Neuron (in vitro differentiated cells): ENCODE measurements at regions not wholly inside any gene's neighbourhood (a gene's known extent, or its start where the extent isn't known, plus 50 kb on each side); places are given as distances from the start of the nearest gene placed in this dataset.

Source experiments
- H2AFZ ChIP-seq: one replicate; pipeline ENCODE4 v1.6.1; 2013; ENCODE audit warnings: low read depth, mild to moderate bottlenecking, inconsistent platforms, low read length, moderate library complexity
- H3K27me3 ChIP-seq: one replicate; pipeline ENCODE4 v1.6.1; 2013; ENCODE audit warnings: low read length; ENCODE audit not compliant: insufficient read depth
- H3K36me3 ChIP-seq: one replicate; pipeline ENCODE4 v1.6.1; 2013; ENCODE audit warnings: low read length; ENCODE audit not compliant: insufficient read depth
- H3K4me1 ChIP-seq: one replicate; pipeline ENCODE4 v1.6.1; 2013; ENCODE audit warnings: low read length; ENCODE audit not compliant: insufficient read depth
- H3K4me3 ChIP-seq: 2 replicates; pipeline ENCODE4 v1.5.1; 2013; ENCODE audit warnings: mild to moderate bottlenecking, low read length, moderate library complexity
- H3K9me3 ChIP-seq: one replicate; pipeline ENCODE4 v1.6.1; 2013; ENCODE audit warnings: low read length

- no peaks in the 10 kb centered on the region for H3K4me1 ChIP-seq
- H3K4me3 ChIP-seq: no peak overlapping the region
- no peaks in the 10 kb centered on the region for H3K9me3 ChIP-seq
- H3K27me3 ChIP-seq: no peaks in the 10 kb centered on the region
- H2AFZ ChIP-seq: no peak overlapping the region
- H3K36me3 ChIP-seq: no peaks in the 10 kb centered on the region
These were observed 515.9 kb upstream of the PKN2 start for GRCh38 chr1:88168126-88168525.

- Histone ChIP-seq H3K9me3 (no peaks in the 10 kb centered on the region), H3K36me3 (no peaks in the 10 kb centered on the region), H2AFZ (no peak overlapping the region), H3K27me3 (no peaks in the 10 kb centered on the region), H3K4me3 (no peak overlapping the region), H3K4me1 (no peaks in the 10 kb centered on the region)
These were observed 514.9 kb upstream of the PKN2 start for GRCh38 chr1:88169139-88169538.

GRCh38 chr1:88169939-88170338, 514.1 kb upstream of the PKN2 start:
- Histone ChIP-seq H3K27me3 (no peaks in the 10 kb centered on the region), H3K4me3 (no peak overlapping the region), H3K4me1 (no peaks in the 10 kb centered on the region), H2AFZ (no peak overlapping the region), H3K36me3 (no peaks in the 10 kb centered on the region), H3K9me3 (no peaks in the 10 kb centered on the region)

- H3K4me3 ChIP-seq: no peak overlapping the region
- H2AFZ ChIP-seq: no peak overlapping the region
- no peaks in the 10 kb centered on the region for H3K4me1 ChIP-seq
These were observed 508.9 kb upstream of the PKN2 start for GRCh38 chr1:88175120-88175630.

GRCh38 chr1:88175631-88176226, 508.3 kb upstream of the PKN2 start:
- Histone ChIP-seq H3K27me3 (no peaks in the 10 kb centered on the region), H2AFZ (no peak overlapping the region), H3K36me3 (no peaks in the 10 kb centered on the region), H3K4me1 (no peaks in the 10 kb centered on the region), H3K4me3 (no peak overlapping the region), H3K9me3 (no peaks in the 10 kb centered on the region)

More at GRCh38 chr1:88175120-88175630, 508.9 kb upstream of the PKN2 start:
- Histone ChIP-seq H3K36me3 (no peaks in the 10 kb centered on the region), H3K9me3 (no peaks in the 10 kb centered on the region), H3K27me3 (no peaks in the 10 kb centered on the region)

- Histone ChIP-seq H3K27me3 (no peaks in the 10 kb centered on the region), H3K4me3 (no peak overlapping the region), H2AFZ (no peak overlapping the region), H3K36me3 (no peaks in the 10 kb centered on the region), H3K9me3 (no peaks in the 10 kb centered on the region), H3K4me1 (no peaks in the 10 kb centered on the region)
These were observed 504.1 kb upstream of the PKN2 start for GRCh38 chr1:88179943-88180342.

GRCh38 chr1:88180449-88181108, 503.5 kb upstream of the PKN2 start:
- Histone ChIP-seq H3K9me3 (no peaks in the 10 kb centered on the region), H2AFZ (no peak overlapping the region), H3K27me3 (no peaks in the 10 kb centered on the region), H3K4me3 (no peak overlapping the region), H3K36me3 (no peaks in the 10 kb centered on the region), H3K4me1 (no peaks in the 10 kb centered on the region)

- Histone ChIP-seq H3K4me1 (no peaks in the 10 kb centered on the region), H2AFZ (no peak overlapping the region), H3K9me3 (no peaks in the 10 kb centered on the region), H3K27me3 (no peaks in the 10 kb centered on the region), H3K36me3 (no peaks in the 10 kb centered on the region), H3K4me3 (no peak overlapping the region)
These were observed 497.2 kb upstream of the PKN2 start for GRCh38 chr1:88186911-88187310.

GRCh38 chr1:88188038-88188437, 496.0 kb upstream of the PKN2 start:
- Histone ChIP-seq H3K36me3 (no peaks in the 10 kb centered on the region), H3K4me3 (no peak overlapping the region), H2AFZ (no peak overlapping the region), H3K4me1 (no peaks in the 10 kb centered on the region), H3K27me3 (no peaks in the 10 kb centered on the region), H3K9me3 (no peaks in the 10 kb centered on the region)

- no peaks in the 10 kb centered on the region for H3K27me3 ChIP-seq
- H3K4me3 ChIP-seq: no peak overlapping the region
- no peaks in the 10 kb centered on the region for H3K4me1 ChIP-seq
- no peaks in the 10 kb centered on the region for H3K36me3 ChIP-seq
- H3K9me3 ChIP-seq: no peaks in the 10 kb centered on the region
- no peak overlapping the region for H2AFZ ChIP-seq
These were observed 494.5 kb upstream of the PKN2 start for GRCh38 chr1:88189525-88189924.

- no peaks in the 10 kb centered on the region for H3K4me1 ChIP-seq
- no peak overlapping the region for H2AFZ ChIP-seq
- no peaks in the 10 kb centered on the region for H3K9me3 ChIP-seq
- H3K27me3 ChIP-seq: no peaks in the 10 kb centered on the region
- no peak overlapping the region for H3K4me3 ChIP-seq
- H3K36me3 ChIP-seq: no peaks in the 10 kb centered on the region
These were observed 492.2 kb upstream of the PKN2 start for GRCh38 chr1:88191917-88192316.

GRCh38 chr1:88194542-88194941, 489.5 kb upstream of the PKN2 start:
- Histone ChIP-seq H3K27me3 (no peaks in the 10 kb centered on the region), H2AFZ (no peak overlapping the region), H3K4me1 (no peaks in the 10 kb centered on the region), H3K4me3 (no peak overlapping the region), H3K36me3 (no peaks in the 10 kb centered on the region), H3K9me3 (no peaks in the 10 kb centered on the region)

- H3K9me3 ChIP-seq: no peaks in the 10 kb centered on the region
- no peaks in the 10 kb centered on the region for H3K27me3 ChIP-seq
- no peak overlapping the region for H2AFZ ChIP-seq
- H3K4me3 ChIP-seq: no peak overlapping the region
- H3K36me3 ChIP-seq: no peaks in the 10 kb centered on the region
- no peaks in the 10 kb centered on the region for H3K4me1 ChIP-seq
These were observed 483.5 kb upstream of the PKN2 start for GRCh38 chr1:88200545-88200944.

- H2AFZ ChIP-seq: no peak overlapping the region
- no peaks in the 10 kb centered on the region for H3K9me3 ChIP-seq
- no peaks in the 10 kb centered on the region for H3K27me3 ChIP-seq
- H3K4me3 ChIP-seq: no peak overlapping the region
- no peaks in the 10 kb centered on the region for H3K4me1 ChIP-seq
- H3K36me3 ChIP-seq: no peaks in the 10 kb centered on the region
These were observed 480.0 kb upstream of the PKN2 start for GRCh38 chr1:88204111-88204510.
